ENCODE measurements at regions not wholly inside any gene's neighbourhood (a gene's known extent, or its start where the extent isn't known, plus 50 kb on each side); places are given as distances from the start of the nearest gene placed in this dataset.

DNA sequence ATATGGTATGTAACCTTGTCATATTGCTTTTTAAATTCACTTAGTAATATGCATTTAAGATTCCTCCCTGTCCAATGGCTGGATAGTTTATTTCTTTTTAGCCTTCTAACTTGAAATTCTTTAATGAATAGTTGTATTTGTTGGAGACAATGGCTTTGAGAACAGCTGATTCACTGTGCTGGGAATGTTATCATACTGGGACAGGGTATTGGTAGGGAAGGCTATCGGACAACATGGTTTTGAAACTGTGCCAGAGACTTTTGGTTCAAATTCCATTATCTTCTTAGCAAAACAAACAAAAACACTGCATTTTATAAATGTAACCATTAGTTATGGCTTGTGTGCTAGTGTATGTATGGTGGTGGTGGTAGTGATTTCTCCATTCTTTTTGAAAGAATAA, 517.1 kb upstream of the ANKRD30A start:
- DNase-seq (ENCODE audit: low read depth, low spot score) = no peak
- H3K9ac ChIP-seq (ENCODE audit: insufficient read length, low read depth) = no peak overlapping the region
- H3K36me3 ChIP-seq (ENCODE audit: insufficient read depth, insufficient read length, low read length) = no peaks in the 10 kb centered on the region
- no peaks in the 10 kb centered on the region for H3K27me3 ChIP-seq (ENCODE audit: insufficient read depth, insufficient read length)
- H3K9me3 ChIP-seq (ENCODE audit: insufficient read depth, low read length) = no peaks in the 10 kb centered on the region
- TF ChIP-seq ZNF274 (IDR thresholded peaks at IDR 0.05; ENCODE audit: low read depth, low read length) = no peak
- H3K4me1 ChIP-seq (ENCODE audit: insufficient read depth, insufficient read length) = no peaks in the 10 kb centered on the region
- H3K4me3 ChIP-seq (ENCODE audit: insufficient read length, low read depth) = no peak overlapping the region

DNA sequence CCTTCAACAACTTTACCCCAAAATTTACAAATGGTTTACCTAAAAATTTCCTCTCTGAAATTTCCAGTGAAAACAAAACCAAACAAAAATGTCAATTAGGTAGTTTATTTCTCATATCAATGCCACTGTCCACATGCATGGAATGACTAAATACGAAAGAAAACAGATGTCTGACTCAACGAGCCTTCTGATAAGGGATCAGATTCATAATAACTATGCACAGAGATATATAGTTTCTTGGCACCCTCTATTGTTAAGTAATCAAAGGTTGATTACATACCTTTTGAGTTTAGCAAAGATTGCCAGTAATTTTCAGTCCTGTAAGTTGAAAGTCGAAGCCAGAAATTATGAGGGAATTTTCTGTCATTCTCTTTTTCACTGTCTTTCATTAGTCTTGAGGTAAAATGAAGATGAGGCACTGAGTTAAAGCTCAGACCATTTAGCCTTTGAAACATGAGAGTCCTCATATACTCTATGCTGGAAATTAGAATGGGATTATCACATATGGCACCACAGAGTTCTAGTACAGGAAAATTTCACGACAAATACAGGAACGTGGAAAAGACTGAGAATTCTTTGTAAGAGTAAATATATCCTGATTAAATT, 519.1 kb upstream of the ANKRD30A start:
- Histone ChIP-seq H3K4me1 (ENCODE audit: insufficient read depth, insufficient read length) (no peaks in the 10 kb centered on the region), H3K4me3 (ENCODE audit: insufficient read length, low read depth) (no peak overlapping the region), H3K9me3 (ENCODE audit: insufficient read depth, low read length) (no peaks in the 10 kb centered on the region), H3K27me3 (ENCODE audit: insufficient read depth, insufficient read length) (no peaks in the 10 kb centered on the region), H3K36me3 (ENCODE audit: insufficient read depth, insufficient read length, low read length) (no peaks in the 10 kb centered on the region), H3K9ac (ENCODE audit: insufficient read length, low read depth) (no peak overlapping the region)
- DNase-seq (ENCODE audit: low read depth, low spot score) = no peak
- TF ChIP-seq YY1 (IDR thresholded peaks at IDR 0.05; ENCODE audit: insufficient read depth, insufficient read length) = no peak
- no peak for TF ChIP-seq SUZ12 (IDR thresholded peaks at IDR 0.05; ENCODE audit: extremely low read depth, insufficient read depth, insufficient read length)
- TF ChIP-seq ZNF274 (IDR thresholded peaks at IDR 0.05; ENCODE audit: low read depth, low read length) = no peak

DNA sequence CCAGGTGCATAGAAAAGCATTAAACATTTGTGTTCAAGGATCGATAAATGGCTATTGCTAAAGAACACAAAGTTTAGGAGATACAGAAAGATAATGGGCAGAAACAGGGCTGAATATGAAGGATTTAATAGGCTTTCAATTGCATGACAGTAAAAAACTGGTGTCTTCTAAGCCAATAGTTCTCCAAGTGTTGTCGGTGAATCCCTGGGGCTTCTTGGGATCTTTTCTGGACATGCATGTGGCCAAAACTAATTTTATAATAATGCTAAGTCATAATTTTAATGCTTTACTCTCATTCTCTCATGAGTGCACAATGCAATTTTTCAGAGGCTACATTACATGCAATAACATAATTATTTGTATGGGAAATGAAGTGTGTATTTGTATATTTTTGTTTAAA, 521.1 kb upstream of the ANKRD30A start:
- no peaks in the 10 kb centered on the region for H3K36me3 ChIP-seq (ENCODE audit: insufficient read depth, insufficient read length, low read length)

DNA sequence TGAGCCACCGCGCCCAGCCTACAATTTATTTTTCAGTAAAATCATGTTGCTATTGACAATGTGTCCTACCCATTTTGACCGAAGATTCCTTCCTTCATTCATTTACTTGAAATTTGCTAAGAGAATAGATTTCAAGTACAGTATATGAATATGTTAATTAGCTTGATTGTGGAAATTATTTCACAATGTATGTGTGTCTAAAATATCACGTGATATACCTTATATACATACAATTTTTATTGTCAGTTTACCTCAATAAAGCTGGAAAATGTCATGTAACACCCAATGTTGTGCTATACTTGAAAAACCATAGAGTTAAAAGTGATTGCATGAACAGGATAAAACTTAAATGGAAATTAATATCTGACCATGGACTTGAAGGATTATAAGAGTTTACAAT, 521.7 kb upstream of the ANKRD30A start:
- Histone ChIP-seq H3K4me3 (ENCODE audit: insufficient read length, low read depth) (no peak overlapping the region), H3K27me3 (ENCODE audit: insufficient read depth, insufficient read length) (no peaks in the 10 kb centered on the region), H3K36me3 (ENCODE audit: insufficient read depth, insufficient read length, low read length) (no peaks in the 10 kb centered on the region), H3K9ac (ENCODE audit: insufficient read length, low read depth) (no peak overlapping the region), H3K9me3 (ENCODE audit: insufficient read depth, low read length) (no peaks in the 10 kb centered on the region), H3K4me1 (ENCODE audit: insufficient read depth, insufficient read length) (no peaks in the 10 kb centered on the region)
- no peak for DNase-seq (ENCODE audit: low read depth, low spot score)
- TF ChIP-seq ZNF274 (IDR thresholded peaks at IDR 0.05; ENCODE audit: low read depth, low read length) (no peak), YY1 (IDR thresholded peaks at IDR 0.05; ENCODE audit: insufficient read depth, insufficient read length) (no peak), SUZ12 (IDR thresholded peaks at IDR 0.05; ENCODE audit: extremely low read depth, insufficient read depth, insufficient read length) (no peak)

More for the DNA sequence above, 521.1 kb upstream of the ANKRD30A start:
- Histone ChIP-seq H3K9me3 (ENCODE audit: insufficient read depth, low read length) (no peaks in the 10 kb centered on the region), H3K9ac (ENCODE audit: insufficient read length, low read depth) (no peak overlapping the region), H3K4me3 (ENCODE audit: insufficient read length, low read depth) (no peak overlapping the region), H3K27me3 (ENCODE audit: insufficient read depth, insufficient read length) (no peaks in the 10 kb centered on the region), H3K4me1 (ENCODE audit: insufficient read depth, insufficient read length) (no peaks in the 10 kb centered on the region)
- TF ChIP-seq ZNF274 (IDR thresholded peaks at IDR 0.05; ENCODE audit: low read depth, low read length) (no peak), SUZ12 (IDR thresholded peaks at IDR 0.05; ENCODE audit: extremely low read depth, insufficient read depth, insufficient read length) (no peak), YY1 (IDR thresholded peaks at IDR 0.05; ENCODE audit: insufficient read depth, insufficient read length) (no peak)
- DNase-seq (ENCODE audit: low read depth, low spot score) = no peak

DNA sequence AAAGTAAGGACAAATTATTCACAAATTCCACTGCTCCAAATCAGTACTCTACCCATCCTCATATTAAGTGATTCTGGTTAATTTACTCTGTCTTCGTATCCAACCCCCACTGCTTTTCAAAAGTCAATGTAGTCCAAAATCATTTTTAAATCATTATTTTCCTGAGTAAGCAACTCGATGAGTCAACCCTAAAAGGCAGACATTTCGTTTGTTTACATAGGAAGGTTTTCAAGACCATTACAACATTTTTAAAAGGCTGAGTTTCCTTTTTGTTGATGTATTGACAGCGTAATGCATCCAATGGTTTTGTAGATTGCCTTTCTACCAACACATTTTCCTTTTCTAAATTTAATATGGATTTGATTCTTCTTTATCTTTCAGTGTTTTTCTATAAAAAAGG, 523.0 kb upstream of the ANKRD30A start:
- no peak for TF ChIP-seq SUZ12 (IDR thresholded peaks at IDR 0.05; ENCODE audit: extremely low read depth, insufficient read depth, insufficient read length)
- no peak for TF ChIP-seq YY1 (IDR thresholded peaks at IDR 0.05; ENCODE audit: insufficient read depth, insufficient read length)
- no peak for TF ChIP-seq ZNF274 (IDR thresholded peaks at IDR 0.05; ENCODE audit: low read depth, low read length)
- DNase-seq (ENCODE audit: low read depth, low spot score) = no peak
- no peaks in the 10 kb centered on the region for H3K36me3 ChIP-seq (ENCODE audit: insufficient read depth, insufficient read length, low read length)
- H3K4me3 ChIP-seq (ENCODE audit: insufficient read length, low read depth) = no peak overlapping the region
- no peak overlapping the region for H3K9ac ChIP-seq (ENCODE audit: insufficient read length, low read depth)
- H3K4me1 ChIP-seq (ENCODE audit: insufficient read depth, insufficient read length) = no peaks in the 10 kb centered on the region
- H3K9me3 ChIP-seq (ENCODE audit: insufficient read depth, low read length) = no peaks in the 10 kb centered on the region
- H3K27me3 ChIP-seq (ENCODE audit: insufficient read depth, insufficient read length) = no peaks in the 10 kb centered on the region

DNA sequence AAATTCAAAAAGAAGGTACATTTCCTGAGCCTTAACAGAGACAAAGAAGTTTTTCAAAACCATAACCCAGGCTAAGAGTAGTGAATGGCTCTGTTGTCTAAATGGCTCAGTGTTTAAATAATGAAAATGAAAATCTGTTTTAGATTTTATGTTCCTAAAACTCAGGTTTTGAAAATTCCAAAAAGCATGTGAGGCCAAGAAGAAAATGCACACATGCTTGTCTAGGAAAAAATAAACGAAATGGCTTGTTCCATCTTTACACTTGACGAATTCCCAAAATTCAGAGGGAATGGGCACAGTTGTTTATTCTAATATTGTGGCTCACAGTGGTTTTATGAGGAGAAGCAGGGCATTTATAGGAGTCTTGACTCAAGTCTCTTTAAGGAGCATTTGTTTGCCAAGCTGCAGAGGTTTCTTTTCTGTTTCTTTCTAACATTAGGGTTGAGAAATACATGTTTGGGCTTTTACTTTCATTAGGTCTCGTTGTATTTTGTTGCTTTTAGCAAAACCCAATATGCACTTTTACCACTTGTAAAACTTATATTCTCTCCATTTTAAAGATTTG, 527.6 kb upstream of the ANKRD30A start:
- TF ChIP-seq YY1 (IDR thresholded peaks at IDR 0.05; ENCODE audit: insufficient read depth, insufficient read length) (no peak), SUZ12 (IDR thresholded peaks at IDR 0.05; ENCODE audit: extremely low read depth, insufficient read depth, insufficient read length) (no peak), ZNF274 (IDR thresholded peaks at IDR 0.05; ENCODE audit: low read depth, low read length) (no peak)
- Histone ChIP-seq H3K9me3 (ENCODE audit: insufficient read depth, low read length) (no peaks in the 10 kb centered on the region), H3K9ac (ENCODE audit: insufficient read length, low read depth) (no peak overlapping the region), H3K27me3 (ENCODE audit: insufficient read depth, insufficient read length) (no peaks in the 10 kb centered on the region), H3K4me1 (ENCODE audit: insufficient read depth, insufficient read length) (no peaks in the 10 kb centered on the region), H3K4me3 (ENCODE audit: insufficient read length, low read depth) (no peak overlapping the region), H3K36me3 (ENCODE audit: insufficient read depth, insufficient read length, low read length) (no peaks in the 10 kb centered on the region)
- DNase-seq (ENCODE audit: low read depth, low spot score) = no peak

DNA sequence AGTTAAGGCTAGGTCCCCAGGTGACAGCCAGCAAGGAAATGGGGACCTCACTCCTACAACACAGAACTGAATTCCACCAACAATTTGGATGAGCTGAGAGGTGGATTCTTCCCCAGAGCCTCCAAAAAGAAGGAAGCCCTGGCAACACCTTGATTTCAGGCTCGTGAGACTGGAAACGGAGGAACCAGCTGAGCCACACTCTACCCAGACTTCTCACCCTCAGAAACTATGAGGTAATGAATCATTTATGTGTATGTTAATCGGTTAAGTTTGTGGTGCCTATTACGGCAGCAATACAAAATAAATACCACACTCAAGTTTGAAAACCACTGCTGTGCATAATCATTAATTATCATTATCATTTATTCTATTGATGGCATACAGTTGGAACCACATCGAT, 532.4 kb upstream of the ANKRD30A start:
- no peak for DNase-seq (ENCODE audit: low read depth, low spot score)

More for the DNA sequence above, 532.4 kb upstream of the ANKRD30A start:
- no peak for TF ChIP-seq ZNF274 (IDR thresholded peaks at IDR 0.05; ENCODE audit: low read depth, low read length)
- TF ChIP-seq YY1 (IDR thresholded peaks at IDR 0.05; ENCODE audit: insufficient read depth, insufficient read length) = no peak
- TF ChIP-seq SUZ12 (IDR thresholded peaks at IDR 0.05; ENCODE audit: extremely low read depth, insufficient read depth, insufficient read length) = no peak
- no peaks in the 10 kb centered on the region for H3K36me3 ChIP-seq (ENCODE audit: insufficient read depth, insufficient read length, low read length)
- no peak overlapping the region for H3K4me3 ChIP-seq (ENCODE audit: insufficient read length, low read depth)
- H3K9ac ChIP-seq (ENCODE audit: insufficient read length, low read depth) = no peak overlapping the region
- H3K9me3 ChIP-seq (ENCODE audit: insufficient read depth, low read length) = no peaks in the 10 kb centered on the region
- no peaks in the 10 kb centered on the region for H3K27me3 ChIP-seq (ENCODE audit: insufficient read depth, insufficient read length)
- peaks cover 2% of the 10 kb centered on the region for H3K4me1 ChIP-seq (ENCODE audit: insufficient read depth, insufficient read length)

Data from NT2/D1 (cell line).